Stimulated activated CD4-positive, alpha-beta T cell treated with anti-CD3 and anti-CD28 coated beads, Interleukin-2, amount 100 ng/mL, for 48 hours (primary cell): ENCODE measurements at regions not wholly inside any gene's neighbourhood (a gene's known extent, or its start where the extent isn't known, plus 50 kb on each side); places are given as distances from the start of the nearest gene placed in this dataset.
"Not testable (repeated sequence)": the region's sequence is repeated elsewhere in the genome, so short reads cannot be mapped to it uniquely, and the experiment has no call there.

Source experiments
- DNase-seq, 2 donors: peaks; one replicate each; pipeline ENCODE4 v3.0.0-alpha.2; 2020

- DNase-seq: no peak
Observed at GRCh38 chrX:22536746-22537304, 264.1 kb downstream of the CBLL2 start.

GRCh38 chrX:22538580-22538979, 265.9 kb downstream of the CBLL2 start:
- no peak for DNase-seq

GRCh38 chrX:22541926-22542325, 269.2 kb downstream of the CBLL2 start:
- DNase-seq: no peak

DNA sequence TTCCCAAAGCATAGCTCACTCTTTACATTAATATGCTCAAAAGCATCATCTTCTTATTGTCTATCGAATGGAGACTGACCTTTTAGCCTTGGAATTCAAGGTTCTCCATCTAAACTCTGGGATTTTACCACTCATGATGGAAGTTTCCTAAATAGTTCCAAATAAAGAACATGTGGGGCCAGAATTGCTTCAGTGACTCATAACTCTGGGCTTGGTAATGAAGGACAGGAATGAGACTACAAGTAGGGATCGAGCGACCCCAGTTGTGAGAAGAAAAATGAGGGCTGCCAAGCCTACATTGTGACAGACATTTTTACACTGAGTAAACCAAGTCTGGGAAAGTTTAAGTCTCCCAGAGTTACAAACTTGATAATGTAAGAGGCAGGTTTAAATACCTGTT, 269.9 kb downstream of the CBLL2 start:
- DNase-seq: no peak

DNA sequence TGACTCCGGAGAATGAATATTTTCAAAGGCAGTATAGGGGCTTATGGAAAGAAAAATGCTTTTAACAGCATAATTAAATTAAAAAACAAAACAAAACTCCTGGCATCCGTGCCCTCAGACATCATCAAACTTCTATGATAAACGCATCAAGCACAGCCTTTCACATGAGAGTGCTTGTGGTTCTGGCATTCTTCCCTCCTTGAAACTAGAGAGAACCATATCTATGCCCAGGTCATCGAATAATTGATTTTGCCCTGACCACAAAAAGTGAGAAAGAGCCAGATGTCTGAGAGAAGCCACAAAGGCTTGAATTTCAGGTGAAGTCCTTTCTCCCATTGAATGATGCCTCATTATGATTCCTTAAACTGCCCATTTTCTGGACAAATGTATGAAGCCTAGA, 286.8 kb downstream of the CBLL2 start:
- no peak for DNase-seq

- no peak for DNase-seq
Observed at GRCh38 chrX:22575161-22575845, 302.6 kb downstream of the CBLL2 start.

GRCh38 chrX:22577181-22577580, 304.5 kb downstream of the CBLL2 start:
- DNase-seq: no peak

DNA sequence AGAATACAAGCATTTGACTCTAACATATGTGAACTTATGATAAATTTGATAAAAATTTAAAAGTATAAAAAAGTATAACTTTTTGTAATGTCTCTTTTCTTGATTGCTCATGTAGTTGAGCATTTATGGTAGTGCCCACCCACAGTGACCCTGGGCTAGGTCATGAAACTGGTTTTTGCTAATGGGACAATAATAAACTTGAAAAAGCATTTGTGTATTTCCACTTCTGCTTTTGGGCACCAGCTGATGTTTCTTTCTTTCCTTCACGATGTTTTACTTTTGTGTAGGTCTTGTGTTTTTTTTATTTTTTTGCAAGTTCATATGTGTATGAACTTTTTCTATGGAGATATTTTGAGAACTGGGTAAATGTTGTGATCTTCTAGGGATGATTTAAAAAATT, 313.1 kb downstream of the CBLL2 start:
- DNase-seq: no peak

GRCh38 chrX:22589845-22590244, 317.1 kb downstream of the CBLL2 start:
- DNase-seq: no peak

GRCh38 chrX:22594766-22595165, 322.1 kb downstream of the CBLL2 start:
- DNase-seq: no peak

DNA sequence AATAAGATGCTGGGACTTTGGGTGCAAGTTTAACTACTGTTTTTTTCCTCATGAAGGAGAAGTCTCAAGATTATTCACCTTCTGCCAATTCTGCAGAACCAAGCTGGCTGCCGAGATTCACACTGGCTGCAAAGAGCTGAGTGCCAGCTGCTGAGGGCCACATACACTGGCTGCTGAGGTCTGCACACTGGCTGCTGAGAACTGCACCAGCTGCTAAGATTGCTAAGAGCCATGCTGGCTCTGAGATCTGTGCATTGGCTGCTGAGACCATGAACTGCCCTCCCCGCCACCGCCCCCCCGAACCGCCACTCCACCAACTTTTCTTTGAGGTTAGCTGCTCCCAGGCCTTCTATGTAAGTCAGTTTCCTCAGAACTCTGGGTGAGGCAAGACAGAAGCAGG, 330.3 kb downstream of the CBLL2 start:
- no peak for DNase-seq

DNA sequence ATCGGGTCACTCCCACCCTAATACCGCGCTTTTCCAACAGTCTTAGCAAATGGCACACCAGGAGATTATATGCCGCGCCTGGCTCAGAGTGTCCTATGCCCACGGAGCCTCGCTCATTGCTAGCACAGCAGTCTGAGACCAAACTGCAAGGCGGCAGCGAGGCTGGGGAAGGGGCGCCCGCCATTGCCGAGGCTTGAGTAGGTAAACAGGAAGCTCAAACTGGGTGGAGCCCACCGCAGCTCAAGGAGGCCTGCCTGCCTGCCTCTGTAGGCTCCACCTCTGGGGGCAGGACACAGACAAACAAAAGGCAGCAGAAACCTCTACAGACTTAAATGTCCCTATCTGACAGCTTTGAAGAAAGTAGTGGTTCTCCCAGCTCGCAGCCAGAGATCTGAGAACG, 336.7 kb downstream of the CBLL2 start:
- not testable (repeated sequence) for DNase-seq

DNA sequence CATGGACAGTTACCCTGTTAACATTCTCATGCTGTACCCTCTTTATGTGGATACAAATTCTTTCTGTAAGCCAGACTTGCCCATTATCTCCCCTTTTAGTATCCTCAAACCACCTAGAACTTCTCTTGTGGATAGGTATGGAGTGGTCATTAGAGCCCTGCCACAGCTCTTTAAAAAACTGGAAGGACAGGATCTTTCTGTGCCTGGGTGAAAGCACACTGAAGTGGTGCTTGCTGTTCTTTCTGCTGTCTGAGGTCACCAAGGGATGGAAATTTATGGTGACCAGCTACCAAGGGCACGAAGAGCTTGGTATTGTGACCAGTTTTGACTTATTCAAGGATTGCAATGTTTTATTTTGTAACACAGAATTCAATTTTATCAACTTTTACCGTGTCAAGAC, 344.2 kb downstream of the CBLL2 start:
- DNase-seq: no peak

DNA sequence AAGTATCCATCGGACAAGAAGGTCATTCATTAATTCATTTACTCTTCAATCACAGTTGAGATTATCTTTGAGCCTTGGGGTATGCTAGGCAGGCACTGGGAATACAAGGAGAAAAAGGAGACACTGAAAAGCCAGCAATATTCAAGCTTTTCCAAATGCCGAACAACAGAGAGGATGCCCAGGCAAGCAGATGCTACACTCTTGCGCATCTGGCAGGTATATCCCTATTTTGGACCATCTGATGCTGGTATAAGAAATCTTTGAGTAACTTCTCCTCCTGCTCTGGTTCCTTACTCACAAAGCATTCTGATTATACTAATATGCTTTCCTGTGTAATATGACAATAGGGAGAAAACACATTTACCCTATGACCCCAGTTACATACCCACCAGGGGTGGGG, 354.9 kb downstream of the CBLL2 start:
- no peak for DNase-seq

- no peak for DNase-seq
Observed at GRCh38 chrX:22628275-22628674, 355.6 kb downstream of the CBLL2 start.

DNA sequence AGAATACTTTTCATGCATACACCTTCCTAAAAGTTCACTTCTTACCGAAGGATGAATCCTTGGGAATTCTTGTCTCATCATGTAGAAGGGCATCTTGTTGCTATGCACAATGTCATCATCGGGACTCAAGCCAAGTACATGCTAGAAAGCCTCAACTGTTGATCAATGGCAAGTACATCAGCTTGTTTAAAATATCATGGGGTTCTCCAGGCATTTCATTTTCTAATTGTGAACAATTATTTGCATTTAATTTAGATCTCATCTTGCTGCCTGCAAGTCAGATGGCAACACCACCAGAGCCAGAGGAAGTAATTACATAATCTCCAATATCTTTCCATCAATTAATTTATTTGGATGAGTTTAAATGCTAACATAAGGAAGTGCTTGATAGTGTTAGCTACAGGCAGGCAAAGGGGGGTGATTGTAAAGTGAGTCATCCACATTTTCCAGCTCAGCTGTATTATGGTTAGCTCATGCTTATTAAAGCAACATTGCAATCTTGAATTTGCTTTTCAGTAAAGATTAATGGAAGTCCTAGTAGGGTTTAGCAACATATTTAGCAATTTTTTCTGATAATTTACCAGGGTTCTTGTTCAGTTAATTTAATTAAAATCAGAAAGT, 356.5 kb downstream of the CBLL2 start:
- no peak for DNase-seq

DNA sequence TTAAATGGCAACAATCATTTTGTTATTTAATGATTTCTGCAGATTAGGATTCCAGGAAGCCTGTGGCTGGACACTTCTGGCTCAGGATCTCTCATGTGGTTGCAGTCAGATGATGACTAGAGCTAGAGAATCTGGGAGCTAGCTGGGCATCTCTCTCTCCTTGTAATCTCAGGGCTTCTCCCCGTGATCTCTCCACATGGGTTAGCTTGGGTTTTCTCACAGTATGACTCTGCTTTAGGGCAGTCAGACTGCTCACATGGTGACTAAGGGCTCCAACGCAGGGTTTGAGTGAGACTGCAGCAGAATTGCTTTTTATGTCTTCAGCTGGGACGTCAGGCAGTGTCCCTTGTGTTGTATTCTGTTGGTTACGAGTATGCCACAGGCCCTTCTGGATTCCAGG, 361.4 kb downstream of the CBLL2 start:
- DNase-seq: no peak

GRCh38 chrX:22634751-22635150, 362.0 kb downstream of the CBLL2 start:
- no peak for DNase-seq

DNA sequence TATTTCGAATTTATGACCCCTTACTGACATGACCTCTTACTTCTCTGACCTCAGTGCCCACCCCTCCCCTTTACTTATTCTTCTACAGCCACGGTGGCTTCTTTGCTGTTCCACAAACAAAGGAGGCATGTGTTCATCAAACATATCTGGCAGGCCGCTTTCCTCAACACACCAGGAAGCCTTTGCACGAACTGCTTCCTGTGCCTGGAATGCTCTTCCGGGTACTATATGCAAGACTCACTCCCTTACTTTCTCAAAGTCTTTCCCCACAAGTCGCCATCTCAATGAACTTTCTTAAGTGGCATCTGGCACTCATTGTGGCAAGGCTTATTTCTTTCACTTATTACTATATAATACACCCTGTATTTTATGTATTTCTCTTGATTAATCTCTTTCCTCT, 351.5 kb upstream of the DDX53 start:
- no peak for DNase-seq

GRCh38 chrX:22650691-22651090, 349.1 kb upstream of the DDX53 start:
- DNase-seq: no peak

- DNase-seq: no peak
Observed at GRCh38 chrX:22652596-22652995, 347.2 kb upstream of the DDX53 start.

DNA sequence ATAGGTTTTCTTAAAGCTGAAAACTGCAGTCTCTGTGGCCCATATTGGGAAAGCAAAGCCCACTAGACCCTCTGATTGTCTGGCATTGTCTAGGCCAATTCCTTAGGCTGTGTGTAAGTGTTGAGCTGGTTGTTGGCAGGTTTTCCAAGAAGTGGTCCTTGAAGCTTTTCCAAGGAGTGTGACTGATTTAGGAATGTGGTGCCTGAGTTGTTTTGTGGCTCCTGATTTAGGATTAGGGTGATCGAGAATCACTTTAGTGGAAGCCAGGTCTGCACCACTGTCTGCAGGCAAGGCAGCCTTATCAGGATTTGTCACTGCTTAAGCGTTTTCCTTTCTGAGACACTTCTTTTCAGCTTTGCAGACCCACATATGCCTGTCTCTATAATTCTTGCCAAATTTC, 339.0 kb upstream of the DDX53 start:
- DNase-seq: no peak

DNA sequence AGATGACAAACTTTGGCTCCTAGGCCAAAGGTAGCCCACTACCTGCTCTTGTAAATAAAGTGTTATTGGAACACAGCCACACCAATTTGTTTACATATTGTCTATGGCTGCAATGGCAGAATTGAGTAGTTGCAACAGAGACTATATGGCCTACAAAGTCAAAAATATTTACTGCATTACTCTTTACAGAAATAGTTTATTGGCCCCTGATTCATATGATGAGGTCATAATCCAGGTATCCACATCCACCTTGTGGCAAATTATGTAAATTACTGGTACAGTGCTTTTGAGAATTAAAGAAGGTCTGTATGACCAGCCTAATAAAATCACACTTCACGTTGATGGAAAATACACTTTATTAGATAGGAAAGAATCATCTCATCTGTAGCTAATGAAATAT, 337.0 kb upstream of the DDX53 start:
- no peak for DNase-seq

- no peak for DNase-seq
Observed at GRCh38 chrX:22664826-22665225, 334.9 kb upstream of the DDX53 start.

DNA sequence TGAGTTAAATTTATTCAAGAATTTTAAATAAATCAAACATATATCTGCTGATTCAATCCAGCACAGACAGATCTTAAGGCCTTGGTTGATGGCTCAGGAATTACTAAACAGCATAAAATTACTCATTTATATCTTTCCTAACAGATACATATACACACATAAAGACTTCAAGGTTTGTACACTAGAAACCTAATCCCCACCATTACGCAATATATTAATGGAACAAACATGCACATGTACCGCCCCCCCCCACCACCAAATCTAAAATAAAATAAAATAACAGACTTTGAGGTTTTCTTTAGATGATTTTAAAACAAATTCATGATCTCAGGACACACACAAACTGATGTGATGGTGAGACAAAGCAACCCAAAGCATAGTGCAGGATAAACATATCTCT, 333.9 kb upstream of the DDX53 start:
- no peak for DNase-seq
